Hindlimb muscle (tissue), 1 donor: ENCODE measurements at regions not wholly inside any gene's neighbourhood (a gene's known extent, or its start where the extent isn't known, plus 50 kb on each side); places are given as distances from the start of the nearest gene placed in this dataset.

ENCODE experiments used
- DNase-seq: peaks from one replicate; pipeline ENCODE4 v3.0.0-alpha.2; 2013

GRCh38 chr10:120960725-120961124 lies 109.6 kb downstream of the WDR11 start:
- no peak for DNase-seq

- DNase-seq, result peak; percentile 61
Observed at GRCh38 chr10:120961795-120962755, 110.9 kb downstream of the WDR11 start.

- DNase-seq, result peak; percentile 13
Observed at GRCh38 chr10:120962756-120963593, 111.8 kb downstream of the WDR11 start.

- DNase-seq, result no peak
Observed at GRCh38 chr10:120963594-120964220, 112.5 kb downstream of the WDR11 start.

- DNase-seq, result no peak
Observed at GRCh38 chr10:120966657-120967045, 115.5 kb downstream of the WDR11 start.

- no peak for DNase-seq
Observed at GRCh38 chr10:120969219-120969645, 118.1 kb downstream of the WDR11 start.

GRCh38 chr10:120970595-120971529 lies 119.7 kb downstream of the WDR11 start:
- DNase-seq, result no peak

GRCh38 chr10:120971671-120972070 lies 120.5 kb downstream of the WDR11 start:
- DNase-seq, result no peak

- DNase-seq, result no peak
Observed at GRCh38 chr10:120972259-120972658, 121.1 kb downstream of the WDR11 start.

- DNase-seq, result no peak
Observed at GRCh38 chr10:120975072-120975867, 124.1 kb downstream of the WDR11 start.

- DNase-seq, result no peak
Observed at GRCh38 chr10:120975868-120976225, 124.7 kb downstream of the WDR11 start.

GRCh38 chr10:120977897-120978296 lies 126.7 kb downstream of the WDR11 start:
- no peak for DNase-seq

GRCh38 chr10:120978589-120979252 lies 127.6 kb downstream of the WDR11 start:
- DNase-seq, result no peak

- DNase-seq, result no peak
Observed at GRCh38 chr10:120979435-120980278, 128.5 kb downstream of the WDR11 start.

- no peak for DNase-seq
Observed at GRCh38 chr10:120980279-120981255, 129.4 kb downstream of the WDR11 start.

GRCh38 chr10:120981601-120982391 lies 130.6 kb downstream of the WDR11 start:
- DNase-seq, result no peak

GRCh38 chr10:120982507-120982906 lies 131.3 kb downstream of the WDR11 start:
- DNase-seq, result no peak
